PC-9 (cell line): ENCODE measurements at regions not wholly inside any gene's neighbourhood (a gene's known extent, or its start where the extent isn't known, plus 50 kb on each side); places are given as distances from the start of the nearest gene placed in this dataset.

Source experiments
- BruUV-seq: library from RNA; stranded (reverse); fragments of 400-500 nt; replicated peaks from 2 replicates; lab custom pipeline; 2021; lab: Mats Ljungman, UMichigan
- CTCF ChIA-PET: fragments of 300-600 bp; sonication (Branson Sonifier 250); formaldehyde crosslinking; loops from one replicate; lab custom pipeline; 2022; ENCODE audit warnings: antibody characterized with exemption; lab: Charles Lee
- POLR2A ChIA-PET: fragments of 300-600 bp; sonication (Branson Sonifier 250); formaldehyde crosslinking; loops from one replicate; lab custom pipeline; 2022; ENCODE audit warnings: antibody characterized with exemption; ENCODE audit not compliant: unreplicated experiment; lab: Charles Lee
- DNase-seq, 2 experiments: peaks; one replicate each; pipeline versions ENCODE4 v3.0.0 to v3.0.0-alpha.2; 2015 to 2022; ENCODE audit warnings: mixed read lengths in 1 of 2
- H2AFZ ChIP-seq: fragments of 200-600 bp; sonication (generic); 2 replicates; pipeline ENCODE4 v1.8.1; 2017; ENCODE audit warnings: antibody characterized with exemption
- H3F3A ChIP-seq: fragments of 200-600 bp; sonication (generic); 2 replicates; pipeline ENCODE4 v1.8.1; 2017; ENCODE audit warnings: antibody characterized with exemption, mild to moderate bottlenecking, low read depth; ENCODE audit not compliant: insufficient read depth
- H3K27ac ChIP-seq: fragments of 200-600 bp; sonication (generic); 2 replicates; pipeline ENCODE4 v1.6.1; 2016; ENCODE audit warnings: mixed run types
- H3K27me3 ChIP-seq: fragments of 200-600 bp; sonication (generic); 2 replicates; pipeline ENCODE4 v1.6.1; 2016; ENCODE audit warnings: low read depth, mixed run types; ENCODE audit not compliant: insufficient read depth
- H3K36me3 ChIP-seq: fragments of 200-600 bp; sonication (generic); 2 replicates; pipeline ENCODE4 v1.6.1; 2016; ENCODE audit warnings: low read depth, mixed run types
- H3K4me1 ChIP-seq: fragments of 200-600 bp; sonication (generic); replicated peaks from 2 replicates; pipeline ENCODE4 v1.6.1; 2016; ENCODE audit warnings: mixed run types; ENCODE audit not compliant: insufficient read depth
- H3K4me2 ChIP-seq: fragments of 200-600 bp; sonication (generic); 2 replicates; pipeline ENCODE4 v1.6.1; 2017; ENCODE audit warnings: mixed run types
- H3K4me3 ChIP-seq: fragments of 200-600 bp; sonication (generic); 2 replicates; pipeline ENCODE4 v1.6.1; 2016; ENCODE audit warnings: mixed run types
- H3K79me2 ChIP-seq: fragments of 200-600 bp; sonication (generic); 2 replicates; pipeline ENCODE4 v1.6.1; 2017; ENCODE audit warnings: low read depth, mixed run types
- H3K9me2 ChIP-seq: fragments of 200-600 bp; sonication (generic); 2 replicates; pipeline ENCODE4 v1.8.1; 2017; ENCODE audit warnings: mild to moderate bottlenecking; ENCODE audit not compliant: insufficient read depth
- H3K9me3 ChIP-seq: fragments of 200-600 bp; sonication (generic); 2 replicates; pipeline ENCODE4 v1.8.1; 2016; ENCODE audit warnings: low read depth; ENCODE audit not compliant: insufficient read depth
- H4K20me1 ChIP-seq: fragments of 200-600 bp; sonication (generic); 2 replicates; pipeline ENCODE4 v1.8.1; 2017; ENCODE audit not compliant: insufficient read depth
- EZH2 ChIP-seq: fragments of 200-600 bp; sonication (generic); IDR thresholded peaks from 2 replicates; pipeline ENCODE4 v1.8.0; 2017; ENCODE audit warnings: antibody characterized with exemption, low read depth
- intact Hi-C: fragments of 100-400 bp; cut with micrococcal nuclease; formaldehyde crosslinking; loops from one replicate; pipeline ENCODE4 v1.10.0; 2022; ENCODE audit not compliant: unreplicated experiment
- TF ChIP-seq, protein P1 (sequence below): fragments of 200-600 bp; sonication (generic); conservative IDR thresholded peaks from 2 replicates; pipeline ENCODE4 v1.6.1; 2017; ENCODE audit warnings: mixed run types, antibody characterized with exemption, mild to moderate bottlenecking, moderate library complexity

GRCh38 chr12:105983622-105984320, 155.0 kb downstream of the NUAK1 start:
- no peak for DNase-seq
- Histone ChIP-seq H3K4me1 (no peaks in the 10 kb centered on the region), H4K20me1 (no peaks in the 10 kb centered on the region), H3K9me3 (no peaks in the 10 kb centered on the region), H2AFZ (no peak overlapping the region), H3K4me2 (no peak overlapping the region), H3K9me2 (no peaks in the 10 kb centered on the region), H3K4me3 (no peak overlapping the region), H3K27me3 (no peaks in the 10 kb centered on the region), H3K79me2 (no peaks in the 10 kb centered on the region), H3K27ac (no peak overlapping the region), H3F3A (no peaks in the 10 kb centered on the region), H3K36me3 (no peaks in the 10 kb centered on the region)
- intact Hi-C loops = no loop called here
- no TSS peak for BruUV-seq
- TF ChIP-seq EZH2 = no peak
- TF ChIP-seq, protein P1, sequence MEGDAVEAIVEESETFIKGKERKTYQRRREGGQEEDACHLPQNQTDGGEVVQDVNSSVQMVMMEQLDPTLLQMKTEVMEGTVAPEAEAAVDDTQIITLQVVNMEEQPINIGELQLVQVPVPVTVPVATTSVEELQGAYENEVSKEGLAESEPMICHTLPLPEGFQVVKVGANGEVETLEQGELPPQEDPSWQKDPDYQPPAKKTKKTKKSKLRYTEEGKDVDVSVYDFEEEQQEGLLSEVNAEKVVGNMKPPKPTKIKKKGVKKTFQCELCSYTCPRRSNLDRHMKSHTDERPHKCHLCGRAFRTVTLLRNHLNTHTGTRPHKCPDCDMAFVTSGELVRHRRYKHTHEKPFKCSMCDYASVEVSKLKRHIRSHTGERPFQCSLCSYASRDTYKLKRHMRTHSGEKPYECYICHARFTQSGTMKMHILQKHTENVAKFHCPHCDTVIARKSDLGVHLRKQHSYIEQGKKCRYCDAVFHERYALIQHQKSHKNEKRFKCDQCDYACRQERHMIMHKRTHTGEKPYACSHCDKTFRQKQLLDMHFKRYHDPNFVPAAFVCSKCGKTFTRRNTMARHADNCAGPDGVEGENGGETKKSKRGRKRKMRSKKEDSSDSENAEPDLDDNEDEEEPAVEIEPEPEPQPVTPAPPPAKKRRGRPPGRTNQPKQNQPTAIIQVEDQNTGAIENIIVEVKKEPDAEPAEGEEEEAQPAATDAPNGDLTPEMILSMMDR = no peak
- ChIA-PET CTCF (no interaction called here), POLR2A (no interaction called here)

DNA sequence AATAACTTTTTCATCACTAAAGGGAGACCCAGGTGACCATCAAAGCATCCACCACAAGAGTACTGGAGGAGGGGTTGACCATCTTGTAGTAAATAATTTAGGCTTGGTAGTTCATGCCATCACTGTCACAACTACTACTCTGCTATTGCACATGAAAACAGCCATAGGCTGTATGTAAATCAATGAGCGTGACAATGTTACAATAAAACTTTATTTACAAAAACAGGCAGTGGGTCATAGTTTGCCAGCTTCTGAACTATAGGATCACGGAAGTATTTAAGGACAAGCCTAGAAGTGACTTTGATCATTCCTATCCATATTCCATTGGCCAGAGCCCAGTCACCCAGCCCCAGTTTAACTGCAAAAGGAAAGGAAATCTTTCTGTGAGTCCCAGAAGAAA, 153.4 kb downstream of the NUAK1 start:
- H3K36me3 ChIP-seq = no peaks in the 10 kb centered on the region
- no peaks in the 10 kb centered on the region for H3K4me1 ChIP-seq
- no peaks in the 10 kb centered on the region for H3K27me3 ChIP-seq
- no peaks in the 10 kb centered on the region for H3K9me2 ChIP-seq
- no peak overlapping the region for H3K4me2 ChIP-seq
- H3K79me2 ChIP-seq = no peaks in the 10 kb centered on the region
- no peak overlapping the region for H2AFZ ChIP-seq
- H4K20me1 ChIP-seq = no peaks in the 10 kb centered on the region
- ChIA-PET CTCF (no interaction called here), POLR2A (no interaction called here)
- H3K4me3 ChIP-seq = no peak overlapping the region
- TF ChIP-seq, protein P1 = no peak
- no peak for TF ChIP-seq EZH2
- DNase-seq = no peak
- no peaks in the 10 kb centered on the region for H3F3A ChIP-seq
- H3K9me3 ChIP-seq = no peaks in the 10 kb centered on the region
- intact Hi-C loops = no loop called here
- BruUV-seq = no TSS peak
- no peak overlapping the region for H3K27ac ChIP-seq

DNA sequence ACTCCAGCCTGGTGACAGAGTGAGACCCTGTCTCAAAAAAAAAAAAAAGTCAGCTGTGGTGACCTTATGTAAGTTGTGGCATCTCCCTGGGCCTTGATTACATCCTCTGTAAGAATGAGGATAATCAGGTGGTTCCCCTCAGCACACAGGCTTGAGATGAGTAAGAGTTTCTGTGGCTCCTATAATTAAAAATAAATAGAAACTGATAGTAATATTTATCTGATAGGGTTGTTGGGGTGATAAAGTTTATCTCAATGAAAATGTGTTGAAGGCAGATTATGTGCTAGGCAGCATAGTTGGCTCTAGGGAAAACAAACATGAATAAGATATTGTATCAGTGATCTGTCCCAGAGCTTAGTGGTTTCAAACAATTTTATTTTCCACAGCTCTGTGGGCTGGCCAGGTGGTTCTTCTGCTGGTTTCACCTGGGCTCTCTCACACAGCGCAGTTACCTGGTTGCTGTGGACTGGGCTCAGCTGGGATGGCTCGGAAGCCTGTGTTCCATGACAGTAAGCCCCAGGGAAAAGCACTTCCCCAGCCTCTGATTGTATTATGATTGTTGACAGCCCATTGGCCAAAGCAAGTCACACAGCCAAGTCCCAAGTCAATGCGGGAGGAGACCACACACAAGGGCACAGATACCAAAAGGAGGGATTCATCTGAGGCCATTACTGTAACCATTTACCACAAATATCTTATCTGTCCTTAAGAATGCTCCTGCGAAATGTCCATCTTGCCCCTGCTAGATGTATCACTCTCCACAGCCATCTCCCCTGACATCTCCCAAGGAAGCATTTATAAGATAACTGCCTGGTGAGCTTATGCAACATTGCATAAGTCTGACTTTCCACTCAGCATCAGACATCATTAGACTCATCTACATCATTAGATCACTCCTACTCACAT, 151.7 kb downstream of the NUAK1 start:
- no peaks in the 10 kb centered on the region for H3K79me2 ChIP-seq
- CTCF ChIA-PET = no interaction called here

More for the DNA sequence above, 151.7 kb downstream of the NUAK1 start:
- Histone ChIP-seq H4K20me1 (no peaks in the 10 kb centered on the region), H3K36me3 (no peaks in the 10 kb centered on the region), H3K9me2 (no peaks in the 10 kb centered on the region), H2AFZ (no peak overlapping the region), H3K4me2 (no peak overlapping the region), H3K27me3 (no peaks in the 10 kb centered on the region), H3K9me3 (no peaks in the 10 kb centered on the region), H3K4me3 (no peak overlapping the region), H3K27ac (no peak overlapping the region), H3F3A (no peaks in the 10 kb centered on the region), H3K4me1 (no peaks in the 10 kb centered on the region)
- DNase-seq = peak in 1 of 2 experiments; percentile 54
- TF ChIP-seq EZH2 = no peak
- TF ChIP-seq, protein P1 = no peak
- intact Hi-C loops = no loop called here
- POLR2A ChIA-PET = no interaction called here
- BruUV-seq = no TSS peak
